CD14-positive monocyte (primary cell): ENCODE measurements at regions not wholly inside any gene's neighbourhood (a gene's known extent, or its start where the extent isn't known, plus 50 kb on each side); places are given as distances from the start of the nearest gene placed in this dataset.

Experiments
- DNase-seq, 3 donors: peaks; one replicate each; pipeline ENCODE4 v3.0.0-alpha.2; 2011 to 2022
- H2AFZ ChIP-seq: 2 replicates; pipeline ENCODE4 v1.6.0; 2012; ENCODE audit warnings: mild to moderate bottlenecking, low read depth, low read length, inconsistent platforms; ENCODE audit not compliant: insufficient read depth, poor library complexity, severe bottlenecking
- H3K27ac ChIP-seq, 2 donors: 1 replicate in 1 of 2; 2 replicates in 1 of 2; pipeline ENCODE4 v1.5.1; 2012 to 2013; ENCODE audit warnings: low read length in 2 of 2, control low read depth in 1 of 2, inconsistent platforms in 1 of 2, low read depth in 1 of 2, mild to moderate bottlenecking in 1 of 2
- H3K27me3 ChIP-seq, 2 donors: one replicate each; pipeline versions ENCODE4 v1.6.0 to v1.6.1; 2011 to 2013; ENCODE audit warnings: low read length in 2 of 2; ENCODE audit not compliant: control insufficient read depth in 2 of 2, insufficient read depth in 2 of 2
- H3K36me3 ChIP-seq, 2 donors: replicated peaks in 1 of 2; 1 replicate in 1 of 2; 2 replicates in 1 of 2; pipeline versions ENCODE4 v1.5.1 to v1.6.1; 2012 to 2013; ENCODE audit warnings: low read length in 2 of 2, control low read depth in 1 of 2, inconsistent platforms in 1 of 2, mild to moderate bottlenecking in 1 of 2; ENCODE audit not compliant: insufficient read depth in 2 of 2, control insufficient read depth in 1 of 2
- H3K4me1 ChIP-seq, 2 donors: 1 replicate in 1 of 2; 2 replicates in 1 of 2; pipeline versions ENCODE4 v1.5.1 to v1.6.1; 2012 to 2013; ENCODE audit warnings: low read length in 2 of 2, control low read depth in 1 of 2, inconsistent platforms in 1 of 2, mild to moderate bottlenecking in 1 of 2, moderate library complexity in 1 of 2; ENCODE audit not compliant: insufficient read depth in 2 of 2, control insufficient read depth in 1 of 2
- H3K4me2 ChIP-seq: replicated peaks from 2 replicates; pipeline ENCODE3; 2012; ENCODE audit warnings: low read length, moderate library complexity, mild to moderate bottlenecking; ENCODE audit not compliant: poor library complexity, severe bottlenecking; ENCODE audit errors: extremely low read depth
- H3K4me3 ChIP-seq, 3 experiments: fragments of 200-600 bp in 1 of 3; sonication (generic) in 1 of 3; replicated peaks in 1 of 3; 1 replicate in 2 of 3; 2 replicates in 1 of 3; pipeline ENCODE4 v1.5.1; 2011 to 2013; ENCODE audit warnings: low read length in 3 of 3, mild to moderate bottlenecking in 3 of 3, control low read depth in 2 of 3, low read depth in 2 of 3, inconsistent platforms in 1 of 3, moderate library complexity in 1 of 3
- H3K79me2 ChIP-seq: 2 replicates; pipeline ENCODE4 v1.6.0; 2012; ENCODE audit warnings: mild to moderate bottlenecking, control low read depth, inconsistent platforms, low read length, moderate library complexity; ENCODE audit not compliant: insufficient read depth
- H3K9ac ChIP-seq: 2 replicates; pipeline ENCODE4 v1.6.0; 2017; ENCODE audit warnings: low read length, mild to moderate bottlenecking; ENCODE audit not compliant: insufficient read depth, poor library complexity, severe bottlenecking
- H3K9me3 ChIP-seq, 2 donors: replicated peaks in 1 of 2; 1 replicate in 1 of 2; 2 replicates in 1 of 2; pipeline versions ENCODE4 v1.5.1 to v1.6.1; 2012 to 2013; ENCODE audit warnings: low read length in 2 of 2, control low read depth in 1 of 2; ENCODE audit not compliant: control insufficient read depth in 1 of 2, insufficient read depth in 1 of 2
- H4K20me1 ChIP-seq: 2 replicates; pipeline ENCODE4 v1.6.0; 2012; ENCODE audit warnings: mild to moderate bottlenecking, low read length, control low read depth, moderate library complexity; ENCODE audit not compliant: insufficient read depth
- H3K27ac Mint-ChIP-seq, 7 donors: one replicate each; pipeline ENCODE4 v1.8.0; 2020; ENCODE audit warnings: mild to moderate bottlenecking in 7 of 7, mixed read lengths in 7 of 7, moderate library complexity in 6 of 7, inconsistent platforms in 2 of 7
- H3K27me3 Mint-ChIP-seq, 3 donors: one replicate each; pipeline ENCODE4 v1.8.0; 2021 to 2022; ENCODE audit warnings: low read depth in 3 of 3, mild to moderate bottlenecking in 3 of 3, mixed read lengths in 3 of 3, moderate library complexity in 3 of 3, inconsistent platforms in 1 of 3
- H3K36me3 Mint-ChIP-seq, 2 donors: one replicate each; pipeline ENCODE4 v1.8.0; 2020; ENCODE audit warnings: mixed read lengths in 2 of 2, inconsistent platforms in 1 of 2, mild to moderate bottlenecking in 1 of 2
- H3K4me1 Mint-ChIP-seq: one replicate; pipeline ENCODE4 v1.8.0; 2020; ENCODE audit warnings: mild to moderate bottlenecking, mixed read lengths
- H3K4me3 Mint-ChIP-seq, 2 donors: one replicate each; pipeline ENCODE4 v1.8.0; 2020; ENCODE audit warnings: mild to moderate bottlenecking in 2 of 2, mixed read lengths in 2 of 2, moderate library complexity in 1 of 2
- H3K9me3 Mint-ChIP-seq, 7 donors: one replicate each; pipeline ENCODE4 v1.8.0; 2020 to 2022; ENCODE audit warnings: mixed read lengths in 7 of 7, mild to moderate bottlenecking in 6 of 7, moderate library complexity in 6 of 7, inconsistent platforms in 2 of 7
- CTCF ChIP-seq: fragments of 200-600 bp; IDR thresholded peaks from one replicate; pipeline ENCODE4 v1.8.0; 2022; ENCODE audit warnings: antibody characterized with exemption, mild to moderate bottlenecking
- WGBS: methylation state at CpG from one replicate; pipeline ENCODE4 v1.1.5; 2013; ENCODE audit warnings: missing lambda C conversion rate; ENCODE audit not compliant: insufficient coverage; 5-methylcytosine and 5-hydroxymethylcytosine counted together
- intact Hi-C, 2 donors: fragments of 100-400 bp; cut with micrococcal nuclease; formaldehyde crosslinking; loops; one replicate each; pipeline versions ENCODE4 v1.15.0 to v1.15.1; 2023

GRCh38 chr9:11432361-11432760, 819.6 kb upstream of the PTPRD start:
- Histone ChIP-seq H3K4me3 (no peak overlapping the region), H3K9ac (no peak overlapping the region), H3K36me3 (no peaks in the 10 kb centered on the region), H3K27ac (no peak overlapping the region), H3K79me2 (no peaks in the 10 kb centered on the region), H2AFZ (no peak overlapping the region), H3K27me3 (no peaks in the 10 kb centered on the region), H3K4me2 (no peak overlapping the region), H4K20me1 (no peaks in the 10 kb centered on the region), H3K9me3 (no peaks in the 10 kb centered on the region), H3K4me1 (no peaks in the 10 kb centered on the region)
- Mint-ChIP-seq H3K4me3 (no peak overlapping the region), H3K9me3 (no peaks in the 10 kb centered on the region), H3K27me3 (no peaks in the 10 kb centered on the region), H3K36me3 (no peaks in the 10 kb centered on the region), H3K27ac (no peak overlapping the region), H3K4me1 (no peaks in the 10 kb centered on the region)
- WGBS: no CpG with 5 or more reads among the region's 1 CpG
- no peak for DNase-seq
- TF ChIP-seq CTCF: no peak
- intact Hi-C loops: no loop called here

GRCh38 chr9:11443631-11444030, 830.8 kb upstream of the PTPRD start:
- H3K4me3 ChIP-seq: no peak overlapping the region
- peaks cover under 1 to 13% of the 10 kb centered on the region in 2 donors for H3K9me3 ChIP-seq
- no peaks in the 10 kb centered on the region for H3K4me1 ChIP-seq
- intact Hi-C loops: no loop called here
- TF ChIP-seq CTCF: no peak
- no peaks in the 10 kb centered on the region for H3K79me2 ChIP-seq
- H3K36me3 ChIP-seq: no peaks in the 10 kb centered on the region
- H4K20me1 ChIP-seq: no peaks in the 10 kb centered on the region
- no peaks in the 10 kb centered on the region for H3K4me1 Mint-ChIP-seq
- H2AFZ ChIP-seq: no peak overlapping the region
- H3K27ac ChIP-seq: no peak overlapping the region
- no peaks in the 10 kb centered on the region for H3K36me3 Mint-ChIP-seq
- H3K27me3 ChIP-seq: no peaks in the 10 kb centered on the region
- H3K4me2 ChIP-seq: no peak overlapping the region
- H3K9ac ChIP-seq: no peak overlapping the region
- H3K9me3 Mint-ChIP-seq: peaks cover 0 to 7% (median 0%) of the 10 kb centered on the region in 7 donors
- DNase-seq: no peak
- H3K27me3 Mint-ChIP-seq: no peaks in the 10 kb centered on the region
- no peak overlapping the region for H3K4me3 Mint-ChIP-seq
- no peak overlapping the region for H3K27ac Mint-ChIP-seq
